HG03025 (cell line): ENCODE measurements at regions not wholly inside any gene's neighbourhood (a gene's known extent, or its start where the extent isn't known, plus 50 kb on each side); places are given as distances from the start of the nearest gene placed in this dataset.

Experiments used
- ATAC-seq: cut with Tn5 transposase; IDR thresholded peaks from one replicate; pipeline ENCODE4 v1.9.1; 2021; ENCODE audit warnings: mild to moderate bottlenecking, moderate library complexity; ENCODE audit not compliant: unreplicated experiment, low FRiP score

DNA sequence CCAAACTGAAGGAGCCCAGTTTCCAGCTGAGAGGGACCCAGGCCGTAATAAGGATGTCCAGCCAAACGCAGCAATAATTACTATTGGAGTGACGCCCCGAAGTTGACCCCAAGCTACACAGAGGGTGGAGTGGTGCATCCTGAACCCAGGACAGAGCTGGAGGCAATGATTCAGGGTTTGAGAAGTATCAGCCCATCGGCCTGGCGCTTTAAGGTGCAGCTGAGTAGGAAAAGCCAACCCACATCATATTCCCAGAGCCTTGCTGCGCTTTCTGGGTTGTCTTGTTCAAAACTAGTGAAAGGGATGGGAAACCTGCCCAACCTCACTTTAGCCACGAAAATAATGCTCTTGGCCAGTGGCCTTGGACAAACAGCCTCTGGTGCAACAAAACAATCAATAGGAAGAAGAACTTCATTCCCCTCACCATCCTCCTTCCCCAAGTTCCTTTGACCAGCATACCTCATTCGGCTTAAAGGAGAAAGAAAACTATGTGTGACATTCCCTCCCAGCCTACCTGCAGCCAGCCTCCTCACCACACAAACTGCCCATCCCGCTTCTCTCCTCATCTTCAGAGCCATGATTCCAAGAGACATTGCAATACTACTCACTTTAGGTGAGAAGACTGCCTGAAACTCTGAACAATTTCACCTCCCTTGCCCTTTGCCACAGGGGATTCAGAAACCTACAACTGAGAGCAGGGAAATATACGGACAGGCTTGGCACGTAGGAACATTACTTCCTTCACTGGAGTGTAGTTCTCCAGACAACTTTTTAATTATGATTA is 217.2 kb upstream of the MKLN1 start:
- no peak for ATAC-seq

DNA sequence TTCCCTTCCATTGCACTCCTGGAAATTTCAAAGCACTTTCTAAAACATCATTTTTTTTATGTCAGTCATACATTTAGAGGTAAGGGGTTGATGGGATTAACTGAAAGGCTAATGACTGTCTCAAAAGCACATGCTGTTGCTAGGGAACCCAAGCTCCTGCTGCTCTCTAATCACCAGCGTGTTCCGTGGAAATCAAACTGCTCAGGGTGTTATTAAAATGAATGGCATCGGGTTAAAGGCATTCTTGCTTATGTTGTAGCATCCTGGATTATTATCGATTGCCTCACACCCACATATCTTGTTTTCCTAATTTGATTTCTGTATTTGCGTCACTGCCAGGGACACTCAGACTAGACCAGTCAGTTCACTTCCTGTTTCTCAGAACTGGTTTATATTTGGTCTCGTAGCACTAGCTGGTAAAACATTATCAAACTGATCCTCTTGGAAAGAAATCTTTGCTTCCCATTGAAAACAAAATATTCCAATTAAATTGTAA is 216.5 kb upstream of the MKLN1 start:
- ATAC-seq = no peak

DNA sequence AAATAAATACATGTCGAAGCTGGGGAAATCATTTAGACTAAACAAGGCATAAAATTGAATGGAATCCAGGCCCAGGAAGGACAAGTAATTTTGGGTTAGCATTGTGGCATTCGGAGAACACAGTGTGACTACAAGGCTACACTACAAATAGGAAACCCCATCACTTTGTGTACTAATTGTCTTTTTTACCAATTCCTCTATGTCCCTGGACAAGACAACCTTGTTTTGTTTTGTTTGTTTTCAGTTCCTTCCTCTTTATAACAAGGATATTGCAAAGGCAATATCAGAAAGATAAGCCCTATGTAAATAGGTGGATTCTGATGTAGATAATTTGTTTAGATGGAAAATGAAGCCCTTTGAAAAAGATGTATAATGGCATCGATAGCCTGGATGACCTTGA is 215.9 kb upstream of the MKLN1 start:
- ATAC-seq = no peak

DNA sequence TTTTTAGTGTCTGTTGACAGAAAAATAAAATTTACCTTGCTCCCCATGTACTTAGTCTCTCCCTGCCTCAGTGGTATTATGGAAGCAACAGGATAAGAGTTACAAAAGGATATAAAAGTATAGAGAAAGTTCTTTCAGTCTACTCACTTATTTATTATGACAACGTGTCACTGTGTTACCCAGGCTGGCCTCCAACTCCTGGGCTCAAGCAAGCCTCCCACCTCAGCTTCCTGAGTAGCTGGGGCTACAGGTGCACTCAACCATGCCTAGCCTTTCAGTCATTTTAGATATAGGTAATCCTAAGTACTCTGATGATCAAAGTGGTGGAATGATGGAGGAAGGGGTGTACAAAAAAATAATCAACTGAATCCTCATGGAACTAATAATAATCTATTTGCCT is 215.2 kb upstream of the MKLN1 start:
- ATAC-seq = no peak

DNA sequence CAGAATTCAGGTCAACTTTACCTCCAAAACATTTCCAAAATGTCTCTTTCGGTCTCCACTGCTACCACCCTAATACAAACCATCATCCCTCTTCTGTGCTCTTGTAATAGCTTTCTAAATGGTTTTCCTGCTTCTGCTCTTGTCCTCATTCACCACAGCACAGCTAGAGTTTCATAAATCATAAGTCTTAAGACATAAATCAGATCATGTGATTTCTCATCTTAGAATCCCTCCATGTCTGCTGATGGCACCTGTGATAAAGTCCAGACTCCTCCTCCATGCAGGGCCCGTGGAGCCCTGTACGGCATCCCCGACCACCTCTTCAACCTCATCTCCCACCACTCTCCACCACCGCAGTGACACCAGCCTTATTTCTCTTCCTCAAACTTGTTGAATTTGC is 212.3 kb upstream of the MKLN1 start:
- no peak for ATAC-seq

DNA sequence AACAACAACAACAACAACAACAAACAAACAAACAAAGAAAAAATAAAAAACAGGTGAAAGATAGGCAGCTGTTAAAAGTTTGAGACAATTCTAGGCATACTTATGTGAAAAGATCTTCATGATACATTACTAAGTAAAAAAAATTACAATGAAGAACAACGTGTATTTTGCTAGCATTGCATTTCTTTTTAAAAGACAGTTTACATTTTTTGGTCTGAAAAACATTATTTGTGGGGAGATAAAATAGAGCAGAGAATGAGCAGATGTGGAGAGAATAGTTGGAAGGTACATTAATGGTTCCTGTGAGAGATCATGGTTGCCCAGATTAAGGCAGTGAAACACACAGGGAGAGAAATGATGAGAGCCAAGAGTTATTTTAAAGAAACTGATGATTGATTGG is 210.2 kb upstream of the MKLN1 start:
- no peak for ATAC-seq

DNA sequence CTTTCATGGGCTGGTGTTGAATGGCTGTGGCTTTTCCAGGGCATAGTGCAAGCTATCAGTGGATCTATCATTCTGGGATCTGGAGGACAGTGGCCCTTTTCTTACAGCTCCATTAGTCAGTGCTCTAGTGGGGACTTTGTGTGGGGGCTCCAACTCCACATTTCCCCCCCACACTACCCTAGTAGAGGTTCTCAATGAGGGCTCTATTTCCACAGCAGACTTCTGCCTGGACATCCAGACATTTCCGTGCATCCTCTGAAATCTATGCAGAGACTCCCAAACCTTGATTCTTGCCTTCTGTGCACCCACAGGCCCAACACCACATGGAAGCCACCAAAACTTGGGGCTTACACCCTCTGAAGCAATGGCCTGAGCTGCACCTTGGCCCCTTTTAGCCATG is 208.3 kb upstream of the MKLN1 start:
- ATAC-seq = no peak

DNA sequence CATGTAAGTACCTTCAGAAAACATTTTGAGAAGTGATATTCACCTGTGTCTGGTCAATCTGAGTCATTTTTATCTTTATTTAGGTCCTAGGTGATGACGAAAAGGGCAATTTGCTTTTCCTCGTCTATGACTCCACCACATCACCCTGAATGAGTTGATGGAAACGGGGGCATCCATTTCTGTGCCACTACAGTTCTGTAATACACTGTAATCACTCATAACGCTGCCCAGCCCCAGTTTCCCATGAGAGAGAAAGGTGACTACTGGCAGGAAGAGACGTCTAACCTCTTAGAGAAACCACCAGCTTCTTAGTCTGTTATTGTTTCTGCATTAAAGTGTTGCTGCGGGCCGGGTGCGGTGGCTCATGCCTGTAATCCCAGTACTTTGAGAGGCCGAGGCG is 205.3 kb upstream of the MKLN1 start:
- ATAC-seq = no peak

DNA sequence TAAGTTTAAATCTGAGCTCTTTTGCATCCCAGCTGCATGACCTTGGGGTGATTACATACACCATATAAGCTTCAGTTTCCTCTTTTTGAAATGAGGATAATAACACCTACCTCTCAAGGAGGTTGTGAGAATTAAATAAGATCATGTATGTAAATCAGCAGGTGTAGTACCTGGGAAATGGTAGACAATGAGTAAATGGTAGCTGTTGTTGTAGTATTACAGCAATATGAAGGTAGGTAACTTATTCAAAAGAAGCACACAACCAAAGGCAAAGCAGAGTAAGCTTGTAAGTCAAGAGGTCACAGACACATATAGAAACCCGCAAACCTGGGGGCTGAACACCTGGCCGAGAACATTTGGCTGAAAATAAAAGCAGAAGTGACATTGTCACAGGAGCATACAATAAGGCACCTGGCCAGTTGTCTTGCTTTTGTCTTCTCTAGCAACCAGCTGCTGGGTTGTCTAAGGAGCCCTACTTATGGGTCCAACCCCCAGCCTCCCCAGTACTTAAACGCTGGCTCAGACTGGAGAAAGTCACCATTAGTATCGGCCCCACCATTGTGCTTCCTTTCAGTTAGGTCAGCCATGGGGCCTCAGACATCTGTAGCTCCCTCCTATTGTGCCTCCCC is 203.6 kb upstream of the MKLN1 start:
- peak; percentile 95 for ATAC-seq

DNA sequence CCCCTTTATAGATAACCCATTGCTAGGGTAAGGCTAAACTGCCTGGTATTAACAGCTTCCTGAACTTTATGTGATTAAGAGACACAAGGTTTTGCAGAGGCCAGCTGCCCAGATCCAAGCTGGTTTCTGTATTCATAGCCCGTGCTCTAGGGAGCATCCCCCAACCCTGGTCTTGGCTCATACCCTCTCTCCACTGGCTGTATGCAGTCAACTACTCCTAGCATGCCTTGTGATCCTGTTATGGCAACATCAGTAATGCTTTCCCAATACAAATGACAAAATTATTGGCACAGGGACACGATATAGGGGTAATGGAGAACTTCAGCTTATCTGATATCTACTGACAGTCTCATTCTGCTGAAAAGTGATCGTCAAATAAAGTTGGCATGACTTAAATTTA is 202.8 kb upstream of the MKLN1 start:
- ATAC-seq = no peak

DNA sequence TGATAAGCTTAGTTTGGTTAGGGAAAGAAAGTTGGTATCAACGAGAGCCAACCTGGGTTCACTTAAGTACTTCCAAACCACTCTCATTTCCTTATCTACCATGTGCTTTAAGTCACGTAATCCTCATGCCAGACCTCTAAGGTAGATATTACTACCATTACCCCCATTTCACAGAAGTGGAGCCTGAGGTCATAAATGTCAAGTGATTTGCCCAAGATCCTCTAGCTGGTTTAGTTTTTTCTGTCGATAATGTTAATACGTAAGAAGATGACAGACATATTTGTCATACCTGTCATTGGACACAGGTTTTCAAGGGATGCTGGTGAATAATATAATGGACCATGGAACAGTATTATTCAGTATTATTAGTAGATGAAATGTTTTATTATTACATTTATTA is 197.4 kb upstream of the MKLN1 start:
- ATAC-seq = no peak

DNA sequence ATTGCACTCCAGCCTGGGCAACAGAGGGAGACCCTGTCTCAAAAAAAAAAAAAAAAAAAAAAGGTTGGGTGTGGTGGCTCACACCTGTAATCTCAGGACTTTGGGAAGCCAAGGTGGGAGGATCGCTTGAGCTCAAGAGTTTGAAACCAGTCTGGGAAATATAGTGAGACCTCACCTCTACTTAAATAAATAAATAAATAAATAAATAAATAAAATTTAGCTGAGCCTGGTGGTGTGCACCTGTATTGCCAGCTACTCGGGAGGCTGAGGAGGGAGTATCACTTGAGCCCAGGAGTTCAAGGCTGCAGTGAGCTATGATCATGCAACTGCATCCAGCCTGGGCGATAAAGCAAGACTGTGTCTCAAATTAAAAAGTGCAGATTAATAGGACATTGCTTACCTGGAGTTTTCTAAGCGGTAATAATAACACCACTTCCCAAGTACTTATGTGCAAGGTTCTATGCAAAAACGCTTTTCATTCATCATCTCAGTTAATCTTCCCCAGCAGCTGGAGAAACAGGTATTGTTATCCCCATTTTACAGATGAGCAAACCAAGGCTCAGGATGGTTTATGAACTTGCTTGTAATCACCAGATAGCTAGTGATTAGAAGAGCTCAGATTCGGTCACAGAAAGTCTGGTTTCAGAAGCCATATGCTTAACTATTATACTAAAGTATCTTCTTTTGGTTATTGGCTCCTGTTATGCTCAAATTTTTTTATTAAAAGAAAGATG is 196.5 kb upstream of the MKLN1 start:
- ATAC-seq = no peak

DNA sequence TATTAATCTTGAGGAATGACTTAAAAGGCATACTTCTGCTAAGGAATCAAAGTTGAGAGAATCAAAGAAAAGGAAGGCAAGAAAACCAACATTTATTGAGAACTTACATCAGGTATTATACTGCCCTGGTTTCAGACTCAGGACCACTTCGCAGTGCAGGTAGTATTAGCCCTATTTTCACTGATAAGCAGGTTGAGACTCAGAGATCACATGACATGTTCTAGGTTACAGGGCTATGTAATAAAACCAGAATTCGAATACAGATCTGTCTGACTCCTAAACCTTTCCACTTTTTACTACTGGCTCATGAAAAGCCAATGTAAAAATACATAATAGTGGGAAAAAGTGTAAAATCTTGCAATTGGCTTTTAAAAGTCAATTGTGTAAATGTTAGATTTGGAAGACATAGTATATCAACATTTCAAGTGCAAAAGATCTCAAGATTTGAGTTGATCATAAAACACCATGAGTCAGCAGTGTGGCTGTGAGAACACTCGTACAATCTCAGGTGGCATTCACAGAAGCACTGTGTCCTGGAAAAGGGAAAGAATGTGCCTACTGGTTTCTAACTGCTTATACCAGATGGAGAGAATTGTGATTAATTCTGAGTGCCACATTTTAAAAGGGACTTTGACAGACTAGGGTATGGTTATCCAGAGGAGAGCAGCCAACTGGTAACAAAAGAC is 195.8 kb upstream of the MKLN1 start:
- no peak for ATAC-seq

DNA sequence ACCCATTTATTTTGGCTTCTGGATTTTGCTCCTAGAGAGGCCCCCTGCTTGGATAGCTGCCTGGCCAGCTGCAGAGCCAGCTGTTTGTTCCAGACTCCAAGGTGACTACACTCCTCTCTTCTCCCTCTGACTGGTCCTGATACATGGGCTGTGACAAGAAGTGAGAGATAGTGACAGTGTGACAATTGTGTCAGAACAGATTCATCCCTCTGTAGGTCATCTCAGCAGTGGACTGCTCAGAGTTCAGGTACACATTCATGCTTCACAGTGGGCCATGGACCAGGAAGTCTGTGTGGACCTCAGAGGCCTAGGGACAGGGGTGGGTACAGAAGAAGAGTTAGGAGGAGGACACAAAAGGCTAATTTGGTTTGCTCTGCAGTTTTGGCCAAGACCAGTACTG is 188.2 kb upstream of the MKLN1 start:
- ATAC-seq = no peak

DNA sequence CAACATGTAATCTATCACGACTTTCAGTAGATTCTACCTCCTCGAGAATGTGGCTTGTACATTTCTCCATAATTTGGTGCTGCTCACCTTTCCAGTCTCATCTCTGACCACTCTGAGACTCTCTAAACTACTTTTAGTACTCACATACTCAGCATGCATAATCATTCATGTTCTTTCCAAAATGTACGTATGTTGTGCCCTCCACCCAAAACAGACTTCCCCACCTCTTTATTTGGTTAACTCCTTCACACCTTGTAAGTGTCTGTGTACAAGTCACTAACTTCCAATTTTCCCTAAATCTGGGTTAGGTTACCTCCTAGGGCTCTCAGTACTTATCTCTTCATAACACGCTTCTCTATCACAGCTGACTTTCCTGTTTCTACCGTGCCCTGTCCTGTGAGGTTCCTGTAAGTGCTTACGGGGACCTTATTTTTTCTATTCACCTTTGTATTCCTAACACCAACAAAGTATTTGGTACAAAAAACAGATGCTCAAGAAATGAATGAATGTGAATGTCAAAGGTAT is 186.2 kb upstream of the MKLN1 start:
- ATAC-seq = no peak

DNA sequence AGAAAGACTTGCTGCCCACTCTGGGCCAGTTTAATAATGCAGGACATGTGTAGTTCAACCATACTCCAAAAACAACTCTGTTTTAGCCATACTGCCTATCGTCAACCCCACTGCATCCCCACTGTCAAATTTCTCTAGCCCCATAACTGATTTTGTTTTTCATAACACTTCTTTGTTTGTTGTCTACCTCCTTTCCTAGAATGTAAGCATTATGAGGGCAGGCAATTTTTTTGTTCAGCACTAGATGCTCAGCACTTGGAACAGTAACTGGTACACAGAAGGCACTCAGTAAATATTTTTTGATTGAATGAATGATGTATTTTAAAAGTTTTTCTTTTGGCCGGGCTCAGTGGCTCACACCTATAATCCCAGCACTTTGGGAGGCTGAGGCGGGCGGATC is 183.8 kb upstream of the MKLN1 start:
- ATAC-seq = no peak

DNA sequence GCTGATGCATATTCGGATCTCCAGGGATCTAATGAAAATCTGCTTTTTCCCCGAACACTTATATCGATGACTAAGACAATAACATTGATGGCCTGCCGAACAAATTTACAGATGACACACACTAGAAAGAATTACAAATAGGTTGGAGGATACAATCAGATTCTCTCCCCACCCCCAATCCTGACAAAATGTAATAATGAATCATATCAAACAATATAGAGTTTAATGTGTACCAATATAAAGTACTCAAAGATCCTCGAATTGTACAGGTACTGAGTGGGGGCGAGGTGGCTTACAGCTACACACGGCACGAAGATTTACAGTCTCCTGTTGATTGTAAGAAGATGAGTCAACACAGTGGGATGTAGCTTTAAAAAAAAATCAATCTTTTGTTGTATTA is 182.7 kb upstream of the MKLN1 start:
- no peak for ATAC-seq

DNA sequence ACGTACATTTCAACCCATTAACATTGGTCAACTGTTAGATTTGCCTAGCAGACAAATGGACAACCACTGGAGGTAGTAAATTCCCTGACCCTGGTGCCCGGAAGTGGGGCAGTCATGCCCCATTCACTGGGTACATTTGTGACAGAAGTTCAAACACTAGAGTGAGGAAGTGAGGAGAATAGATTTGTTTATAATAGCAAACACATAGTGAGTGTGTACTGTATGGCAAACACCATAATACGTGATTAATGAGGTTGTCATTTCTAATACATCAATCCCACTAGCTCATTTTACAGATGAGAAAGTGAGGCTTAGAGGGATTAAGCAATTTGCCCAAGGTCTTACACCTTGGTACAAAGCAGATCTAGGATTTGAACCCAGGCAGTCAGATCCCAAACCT is 181.9 kb upstream of the MKLN1 start:
- no peak for ATAC-seq

DNA sequence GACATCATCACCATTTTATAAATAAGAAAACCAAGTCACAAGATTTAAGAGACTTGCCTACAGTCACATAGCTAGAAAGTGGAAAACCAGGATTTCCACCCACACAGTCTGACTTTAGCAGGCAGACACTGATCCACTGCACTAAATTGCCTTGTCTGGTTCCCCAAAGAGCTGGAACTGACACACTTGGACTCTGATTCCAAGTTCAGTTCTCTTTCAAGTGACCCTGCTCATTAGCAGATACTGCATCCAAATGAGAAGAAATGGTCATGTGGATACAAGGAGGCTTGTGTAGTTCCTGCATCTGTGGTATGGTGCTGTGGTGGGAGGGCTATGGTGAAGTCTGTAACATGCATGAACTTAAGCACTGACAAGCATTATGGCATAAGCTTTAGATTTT is 180.1 kb upstream of the MKLN1 start:
- ATAC-seq = no peak

DNA sequence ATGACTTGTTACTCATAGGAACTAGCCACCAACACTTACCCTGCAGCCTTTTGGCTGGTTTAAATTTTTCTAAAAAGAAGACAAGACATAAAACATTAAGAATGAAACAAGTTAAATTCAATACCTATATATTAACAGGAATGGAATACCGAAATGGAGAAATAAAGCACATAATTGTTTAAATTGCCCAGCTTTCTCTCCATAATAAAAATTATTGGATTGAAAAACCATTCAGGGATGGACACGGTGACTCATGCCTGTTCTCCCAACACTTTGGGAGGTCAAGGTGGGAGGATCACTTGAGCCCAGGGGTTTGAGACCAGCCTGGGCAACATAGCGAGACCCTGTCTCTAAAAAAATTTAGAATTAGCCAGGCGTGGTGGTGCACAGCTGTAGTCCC is 179.4 kb upstream of the MKLN1 start:
- ATAC-seq = no peak
